Stomach smooth muscle (tissue), 2 donors: ENCODE measurements at regions not wholly inside any gene's neighbourhood (a gene's known extent, or its start where the extent isn't known, plus 50 kb on each side); places are given as distances from the start of the nearest gene placed in this dataset.

Experiments
- H3K27ac ChIP-seq: one replicate; pipeline ENCODE4 v1.7.0; 2013; ENCODE audit warnings: mild to moderate bottlenecking, low read length, inconsistent platforms
- H3K27me3 ChIP-seq, 2 donors: one replicate each; pipeline ENCODE4 v1.7.0; 2013; ENCODE audit warnings: low read length in 2 of 2; ENCODE audit not compliant: insufficient read depth in 2 of 2, control insufficient read depth in 1 of 2
- H3K36me3 ChIP-seq, 2 donors: one replicate each; pipeline ENCODE4 v1.7.0; 2013; ENCODE audit warnings: low read length in 2 of 2; ENCODE audit not compliant: control insufficient read depth in 2 of 2, insufficient read depth in 2 of 2
- H3K4me1 ChIP-seq: one replicate; pipeline ENCODE4 v1.7.0; 2013; ENCODE audit warnings: low read length; ENCODE audit not compliant: control insufficient read depth, insufficient read depth
- H3K4me3 ChIP-seq, 2 donors: one replicate each; pipeline ENCODE4 v1.7.0; 2013; ENCODE audit warnings: low read length in 2 of 2
- H3K9ac ChIP-seq, 2 donors: one replicate each; pipeline ENCODE4 v1.7.0; 2013; ENCODE audit warnings: low read length in 2 of 2, mild to moderate bottlenecking in 1 of 2
- H3K9me3 ChIP-seq, 2 donors: one replicate each; pipeline ENCODE4 v1.7.0; 2013; ENCODE audit warnings: low read length in 2 of 2; ENCODE audit not compliant: control insufficient read depth in 2 of 2
- donor health status: healthy.
- donor health status: Pancreatic carcinoma.

- H3K27me3 ChIP-seq, result no peaks in the 10 kb centered on the region
- no peaks in the 10 kb centered on the region for H3K4me1 ChIP-seq
- no peaks in the 10 kb centered on the region for H3K36me3 ChIP-seq
- H3K4me3 ChIP-seq, result no peak overlapping the region
- no peak overlapping the region for H3K27ac ChIP-seq
- no peaks in the 10 kb centered on the region for H3K9me3 ChIP-seq
- H3K9ac ChIP-seq, result no peak overlapping the region
Measured at GRCh38 chr9:80538976-80539375, 967.2 kb downstream of the TLE4 start.

- Histone ChIP-seq H3K9ac (no peak overlapping the region), H3K27ac (no peak overlapping the region), H3K4me1 (no peaks in the 10 kb centered on the region), H3K9me3 (peaks cover 0 to 4% of the 10 kb centered on the region in 2 donors), H3K27me3 (no peaks in the 10 kb centered on the region), H3K36me3 (no peaks in the 10 kb centered on the region), H3K4me3 (no peak overlapping the region)
Measured at GRCh38 chr9:80522465-80522864, 950.7 kb downstream of the TLE4 start.

- no peaks in the 10 kb centered on the region for H3K27me3 ChIP-seq
- H3K36me3 ChIP-seq, result no peaks in the 10 kb centered on the region
- H3K9ac ChIP-seq, result no peak overlapping the region
- H3K27ac ChIP-seq, result no peak overlapping the region
- H3K4me3 ChIP-seq, result no peak overlapping the region
- H3K4me1 ChIP-seq, result no peaks in the 10 kb centered on the region
- no peaks in the 10 kb centered on the region for H3K9me3 ChIP-seq
Measured at GRCh38 chr9:80521151-80521550, 949.4 kb downstream of the TLE4 start.

GRCh38 chr9:80520231-80520630, 948.5 kb downstream of the TLE4 start:
- H3K27me3 ChIP-seq, result no peaks in the 10 kb centered on the region
- H3K4me1 ChIP-seq, result no peaks in the 10 kb centered on the region
- H3K36me3 ChIP-seq, result no peaks in the 10 kb centered on the region
- no peaks in the 10 kb centered on the region for H3K9me3 ChIP-seq
- H3K4me3 ChIP-seq, result no peak overlapping the region
- H3K9ac ChIP-seq, result no peak overlapping the region
- no peak overlapping the region for H3K27ac ChIP-seq

GRCh38 chr9:80518441-80518840, 946.7 kb downstream of the TLE4 start:
- no peaks in the 10 kb centered on the region for H3K27me3 ChIP-seq
- no peak overlapping the region for H3K9ac ChIP-seq
- no peaks in the 10 kb centered on the region for H3K9me3 ChIP-seq
- H3K36me3 ChIP-seq, result no peaks in the 10 kb centered on the region
- H3K4me3 ChIP-seq, result no peak overlapping the region
- no peaks in the 10 kb centered on the region for H3K4me1 ChIP-seq
- no peak overlapping the region for H3K27ac ChIP-seq

GRCh38 chr9:80516679-80517078, 944.9 kb downstream of the TLE4 start:
- Histone ChIP-seq H3K27ac (no peak overlapping the region), H3K36me3 (no peaks in the 10 kb centered on the region), H3K9ac (no peak overlapping the region), H3K9me3 (no peaks in the 10 kb centered on the region), H3K4me1 (no peaks in the 10 kb centered on the region), H3K27me3 (no peaks in the 10 kb centered on the region), H3K4me3 (no peak overlapping the region)

GRCh38 chr9:80509358-80509757, 937.6 kb downstream of the TLE4 start:
- Histone ChIP-seq H3K4me1 (no peaks in the 10 kb centered on the region), H3K9ac (no peak overlapping the region), H3K9me3 (no peaks in the 10 kb centered on the region), H3K27me3 (no peaks in the 10 kb centered on the region), H3K27ac (no peak overlapping the region), H3K4me3 (no peak overlapping the region), H3K36me3 (no peaks in the 10 kb centered on the region)

- Histone ChIP-seq H3K4me1 (no peaks in the 10 kb centered on the region), H3K27me3 (no peaks in the 10 kb centered on the region), H3K9me3 (no peaks in the 10 kb centered on the region), H3K4me3 (no peak overlapping the region), H3K36me3 (no peaks in the 10 kb centered on the region), H3K27ac (no peak overlapping the region), H3K9ac (no peak overlapping the region)
Measured at GRCh38 chr9:80507611-80508010, 935.8 kb downstream of the TLE4 start.

- H3K9me3 ChIP-seq, result no peaks in the 10 kb centered on the region
- no peak overlapping the region for H3K27ac ChIP-seq
- H3K27me3 ChIP-seq, result no peaks in the 10 kb centered on the region
- H3K9ac ChIP-seq, result no peak overlapping the region
- H3K4me1 ChIP-seq, result no peaks in the 10 kb centered on the region
- no peaks in the 10 kb centered on the region for H3K36me3 ChIP-seq
- peak overlapping the region in 1 of 2 donors; percentile 10 for H3K4me3 ChIP-seq
Measured at GRCh38 chr9:80504601-80505230, 933.0 kb downstream of the TLE4 start.

GRCh38 chr9:80503671-80504281, 932.0 kb downstream of the TLE4 start:
- no peaks in the 10 kb centered on the region for H3K4me1 ChIP-seq
- H3K9me3 ChIP-seq, result no peaks in the 10 kb centered on the region
- H3K4me3 ChIP-seq, result no peak overlapping the region
- no peak overlapping the region for H3K9ac ChIP-seq
- no peak overlapping the region for H3K27ac ChIP-seq
- H3K27me3 ChIP-seq, result no peaks in the 10 kb centered on the region
- H3K36me3 ChIP-seq, result no peaks in the 10 kb centered on the region

GRCh38 chr9:80502306-80502705, 930.5 kb downstream of the TLE4 start:
- Histone ChIP-seq H3K4me1 (no peaks in the 10 kb centered on the region), H3K4me3 (no peak overlapping the region), H3K27ac (no peak overlapping the region), H3K9me3 (no peaks in the 10 kb centered on the region), H3K36me3 (no peaks in the 10 kb centered on the region), H3K9ac (no peak overlapping the region), H3K27me3 (no peaks in the 10 kb centered on the region)
